Lower leg skin (tissue), 3 donors: ENCODE measurements at regions not wholly inside any gene's neighbourhood (a gene's known extent, or its start where the extent isn't known, plus 50 kb on each side); places are given as distances from the start of the nearest gene placed in this dataset.
"Not testable (repeated sequence)": the region's sequence is repeated elsewhere in the genome, so short reads cannot be mapped to it uniquely, and the experiment has no call there.

Source experiments
- CTCF ChIP-seq, 3 donors: fragments of 450-650 bp; IDR thresholded peaks; one replicate each; pipeline ENCODE4 v1.5.1; 2016; ENCODE audit warnings: antibody characterized with exemption in 3 of 3, mild to moderate bottlenecking in 3 of 3, moderate library complexity in 2 of 3
- POLR2A ChIP-seq, 2 donors: fragments of 450-650 bp; IDR thresholded peaks; one replicate each; pipeline ENCODE4 v1.6.1; 2016 to 2017; ENCODE audit warnings: antibody characterized with exemption in 2 of 2, mild to moderate bottlenecking in 1 of 2, moderate library complexity in 1 of 2

GRCh38 chr21:9766890-9767591 lies 754.3 kb upstream of the TPTE start:
- TF ChIP-seq POLR2A, CTCF (IDR thresholded peaks at IDR 0.05): not testable (repeated sequence)
